HG03442 (cell line): ENCODE measurements at regions not wholly inside any gene's neighbourhood (a gene's known extent, or its start where the extent isn't known, plus 50 kb on each side); places are given as distances from the start of the nearest gene placed in this dataset.

Experiments used
- ATAC-seq: cut with Tn5 transposase; IDR thresholded peaks from one replicate; pipeline ENCODE4 v1.9.1; 2021; ENCODE audit warnings: mild to moderate bottlenecking, moderate library complexity; ENCODE audit not compliant: unreplicated experiment

GRCh38 chr2:62284471-62284870 lies 88.6 kb downstream of the B3GNT2 start:
- no peak for ATAC-seq

GRCh38 chr2:62283147-62283546 lies 87.2 kb downstream of the B3GNT2 start:
- ATAC-seq = no peak

GRCh38 chr2:62281663-62282062 lies 85.7 kb downstream of the B3GNT2 start:
- no peak for ATAC-seq

- ATAC-seq = no peak
Observed at GRCh38 chr2:62277688-62278087, 81.8 kb downstream of the B3GNT2 start.
